ENCODE measurements at regions not wholly inside any gene's neighbourhood (a gene's known extent, or its start where the extent isn't known, plus 50 kb on each side); places are given as distances from the start of the nearest gene placed in this dataset.

GRCh38 chr13:40434516-40435397 lies 231.7 kb downstream of the FOXO1 start:
- DNase-seq (ENCODE audit: low read depth in 2 of 3, low spot score in 2 of 3) = no peak

DNA sequence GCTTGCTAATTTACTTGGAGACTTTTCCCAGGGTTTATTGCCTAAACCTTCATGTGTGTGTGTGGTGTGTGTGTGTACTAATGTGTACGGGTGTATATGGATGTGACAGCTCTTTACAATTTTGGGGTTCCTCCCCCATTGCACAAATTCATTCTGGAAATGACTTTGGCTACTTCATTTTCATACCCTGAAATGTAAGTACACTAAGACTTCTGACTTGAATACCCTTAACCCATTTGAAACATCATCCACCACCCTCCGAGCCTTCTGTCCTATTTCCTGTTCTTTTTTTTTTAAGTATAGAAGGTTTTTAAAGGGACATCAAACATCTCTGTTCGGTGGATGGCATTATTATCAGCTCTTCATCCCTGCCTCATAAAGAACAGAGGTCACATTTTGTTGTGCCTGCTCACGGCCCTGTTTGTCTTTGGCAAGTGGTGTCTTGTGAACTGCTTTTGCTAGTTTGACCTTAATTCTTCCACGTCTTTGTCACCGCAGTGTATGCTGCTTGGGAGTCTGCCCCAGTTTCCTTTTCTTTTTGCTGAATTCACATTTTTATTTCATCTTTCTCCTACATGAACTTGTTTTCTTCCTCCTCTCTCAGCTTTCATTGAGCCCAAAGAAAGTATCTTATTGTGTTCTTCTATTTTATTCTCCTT lies 228.3 kb downstream of the FOXO1 start:
- DNase-seq (ENCODE audit: low read depth in 2 of 3, low spot score in 2 of 3) = no peak

- no peak for DNase-seq (ENCODE audit: low read depth in 2 of 3, low spot score in 2 of 3)
Observed at GRCh38 chr13:40438999-40439797, 227.2 kb downstream of the FOXO1 start.

DNA sequence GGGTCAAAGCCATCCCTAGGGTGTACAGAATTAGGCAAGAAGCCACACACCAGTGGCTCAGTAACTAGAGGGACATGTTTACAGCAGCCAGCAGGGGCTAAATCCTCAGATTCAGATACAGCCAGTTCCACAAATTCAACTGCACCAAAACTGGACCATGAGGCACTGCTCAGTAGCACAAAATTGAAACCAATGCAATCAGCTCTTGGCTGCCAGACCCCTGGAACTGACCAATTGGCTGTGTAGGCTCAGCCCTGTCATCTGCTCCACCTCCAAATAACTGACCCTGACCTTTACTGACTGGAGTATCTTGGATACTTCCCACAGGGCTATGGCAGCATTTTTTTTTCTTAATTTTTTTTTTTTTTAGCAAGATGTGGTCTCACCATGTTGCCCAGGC lies 226.5 kb downstream of the FOXO1 start:
- no peak for DNase-seq (ENCODE audit: low read depth in 2 of 3, low spot score in 2 of 3)

DNA sequence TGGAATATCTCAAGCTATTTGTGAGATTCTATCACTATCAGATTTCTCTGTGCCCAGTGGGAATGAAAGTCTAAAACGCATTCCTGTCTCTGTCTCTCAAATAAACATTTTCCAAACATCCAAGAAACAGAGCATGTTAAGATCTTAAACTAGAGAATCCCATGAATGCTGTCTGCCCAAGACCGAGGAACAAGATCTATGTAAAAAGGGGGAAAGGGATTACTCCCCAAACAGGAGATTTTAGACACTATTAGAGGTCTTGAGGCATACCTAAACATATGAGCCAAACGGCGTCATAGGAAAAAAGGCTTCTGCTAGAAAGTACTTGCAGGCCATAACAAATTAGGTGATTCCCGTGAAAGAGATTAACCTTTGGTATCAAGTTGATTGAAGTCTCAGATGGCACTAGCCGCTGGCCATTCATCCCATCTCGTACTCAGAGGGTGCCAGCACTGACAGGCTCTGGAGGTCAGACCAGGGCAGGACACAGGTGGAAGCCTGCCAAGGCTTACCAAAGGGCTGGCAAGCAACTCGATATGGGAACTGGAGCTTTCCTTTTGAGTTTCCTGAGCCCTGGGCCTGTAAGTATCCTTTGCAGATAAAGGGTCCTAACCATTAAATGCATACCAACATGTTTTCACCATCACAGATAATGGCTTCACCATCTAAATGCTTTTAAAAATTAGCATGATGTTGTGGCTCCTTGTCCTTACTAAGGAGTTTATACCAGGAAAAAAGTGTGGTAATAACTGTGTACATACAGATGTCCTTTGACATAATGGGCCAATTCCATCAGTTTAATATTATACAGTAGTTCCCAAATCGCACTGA lies 225.2 kb downstream of the FOXO1 start:
- DNase-seq (ENCODE audit: low read depth in 2 of 3, low spot score in 2 of 3) = no peak

DNA sequence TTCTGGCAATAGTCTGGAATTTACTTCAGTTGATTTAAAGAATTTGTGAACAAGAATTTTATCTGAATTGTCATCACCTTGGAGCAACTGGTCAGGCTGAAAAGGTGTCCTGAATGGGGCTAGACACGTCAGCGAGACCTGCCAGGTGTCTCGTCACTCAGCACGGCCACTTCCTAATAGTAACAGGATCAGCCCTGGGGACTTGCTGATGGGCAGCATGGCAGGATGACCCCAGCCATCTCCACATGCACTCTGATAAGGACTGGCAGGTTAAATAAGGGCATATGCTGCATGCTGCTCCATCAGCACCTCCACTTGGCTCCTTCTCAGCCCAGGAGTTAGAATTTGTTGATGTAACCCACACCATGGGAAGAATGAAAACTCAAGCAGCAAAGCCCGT lies 224.2 kb downstream of the FOXO1 start:
- no peak for DNase-seq (ENCODE audit: low read depth in 2 of 3, low spot score in 2 of 3)

- no peak for DNase-seq (ENCODE audit: low read depth in 2 of 3, low spot score in 2 of 3)
Observed at GRCh38 chr13:40442826-40443225, 223.6 kb downstream of the FOXO1 start.

- no peak for DNase-seq (ENCODE audit: low read depth in 2 of 3, low spot score in 2 of 3)
Observed at GRCh38 chr13:40444241-40444640, 222.2 kb downstream of the FOXO1 start.

- DNase-seq (ENCODE audit: low read depth in 2 of 3, low spot score in 2 of 3) = no peak
Observed at GRCh38 chr13:40445557-40445990, 220.9 kb downstream of the FOXO1 start.

- DNase-seq (ENCODE audit: low read depth in 2 of 3, low spot score in 2 of 3) = no peak
Observed at GRCh38 chr13:40446365-40446764, 220.1 kb downstream of the FOXO1 start.

DNA sequence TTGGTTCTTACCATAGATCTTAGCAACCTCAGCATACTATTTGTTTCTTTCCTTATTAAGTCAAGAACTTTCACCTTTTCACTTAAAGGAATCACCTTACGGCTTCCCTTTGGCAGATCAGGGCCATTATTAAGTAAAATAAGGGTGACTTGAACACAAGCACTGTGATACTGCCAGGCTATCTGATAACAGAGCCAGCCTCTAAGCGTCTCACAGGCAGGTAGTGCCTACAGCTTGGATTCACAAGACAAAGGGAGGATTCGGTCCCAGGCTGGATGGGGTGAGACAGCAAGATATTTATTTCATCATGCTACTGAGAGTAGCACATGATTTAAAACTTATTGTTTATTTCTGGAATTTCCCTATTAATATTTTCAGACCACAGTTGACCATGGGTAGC lies 218.6 kb downstream of the FOXO1 start:
- no peak for DNase-seq (ENCODE audit: low read depth in 2 of 3, low spot score in 2 of 3)

- DNase-seq (ENCODE audit: low read depth in 2 of 3, low spot score in 2 of 3) = no peak
Observed at GRCh38 chr13:40452038-40452666, 214.3 kb downstream of the FOXO1 start.

GRCh38 chr13:40452741-40453334 lies 213.6 kb downstream of the FOXO1 start:
- DNase-seq (ENCODE audit: low read depth in 2 of 3, low spot score in 2 of 3) = no peak

- no peak for DNase-seq (ENCODE audit: low read depth in 2 of 3, low spot score in 2 of 3)
Observed at GRCh38 chr13:40453351-40454021, 213.0 kb downstream of the FOXO1 start.

- DNase-seq (ENCODE audit: low read depth in 2 of 3, low spot score in 2 of 3) = no peak
Observed at GRCh38 chr13:40456397-40456953, 210.0 kb downstream of the FOXO1 start.

- DNase-seq (ENCODE audit: low read depth in 2 of 3, low spot score in 2 of 3) = no peak
Observed at GRCh38 chr13:40456979-40457553, 209.4 kb downstream of the FOXO1 start.

- DNase-seq (ENCODE audit: low read depth in 2 of 3, low spot score in 2 of 3) = no peak
Observed at GRCh38 chr13:40457929-40458719, 208.3 kb downstream of the FOXO1 start.

- DNase-seq (ENCODE audit: low read depth in 2 of 3, low spot score in 2 of 3) = no peak
Observed at GRCh38 chr13:40458720-40458990, 207.8 kb downstream of the FOXO1 start.
